ENCODE measurements at regions not wholly inside any gene's neighbourhood (a gene's known extent, or its start where the extent isn't known, plus 50 kb on each side); places are given as distances from the start of the nearest gene placed in this dataset.

- no peaks in the 10 kb centered on the region for H4K20me1 ChIP-seq (ENCODE audit: control insufficient read depth, insufficient read depth)
- intact Hi-C loops (cut with micrococcal nuclease; ENCODE audit: unreplicated experiment) (no loop called here), in situ Hi-C loops (cut with MboI) (no loop called here)
- WGBS (ENCODE audit: insufficient coverage, insufficient replicate concordance, low lambda C conversion rate, missing lambda C conversion rate) = 9% methylated on average over 1 of the region's 1 CpG
- CTCF ChIA-PET = no interaction called here
- no peak overlapping the region for H3K4me2 ChIP-seq (ENCODE audit: control insufficient read depth, insufficient read depth)
- RAD21 ChIA-PET (ENCODE audit: unreplicated experiment) = no interaction called here
- H3K9me3 ChIP-seq (replicated peaks; ENCODE audit: control insufficient read depth, insufficient read depth, low read length) = no peaks in the 10 kb centered on the region
- no peak overlapping the region for H3K9ac ChIP-seq (ENCODE audit: control insufficient read depth, insufficient read depth, low read length)
- no TSS peak for BruUV-seq (replicated peaks)
- FAIRE-seq (no peak), DNase-seq (ENCODE audit: low read depth, low spot score) (no peak), ATAC-seq (no peak)
- H3K36me3 ChIP-seq (ENCODE audit: control insufficient read depth in 2 of 2, insufficient read depth in 2 of 2, low read length in 1 of 2) = no peaks in the 10 kb centered on the region
- H3K79me2 ChIP-seq (ENCODE audit: control insufficient read depth, insufficient read depth, low read length) = no peaks in the 10 kb centered on the region
- SMC1A ChIA-PET (ENCODE audit: uncharacterized antibody, unreplicated experiment) = no interaction called here
- H3K27me3 ChIP-seq (replicated peaks in 1 of 2; ENCODE audit: control insufficient read depth in 2 of 2, insufficient read depth in 2 of 2, low read length in 1 of 2) = no peaks in the 10 kb centered on the region
- TF ChIP-seq, protein P1, sequence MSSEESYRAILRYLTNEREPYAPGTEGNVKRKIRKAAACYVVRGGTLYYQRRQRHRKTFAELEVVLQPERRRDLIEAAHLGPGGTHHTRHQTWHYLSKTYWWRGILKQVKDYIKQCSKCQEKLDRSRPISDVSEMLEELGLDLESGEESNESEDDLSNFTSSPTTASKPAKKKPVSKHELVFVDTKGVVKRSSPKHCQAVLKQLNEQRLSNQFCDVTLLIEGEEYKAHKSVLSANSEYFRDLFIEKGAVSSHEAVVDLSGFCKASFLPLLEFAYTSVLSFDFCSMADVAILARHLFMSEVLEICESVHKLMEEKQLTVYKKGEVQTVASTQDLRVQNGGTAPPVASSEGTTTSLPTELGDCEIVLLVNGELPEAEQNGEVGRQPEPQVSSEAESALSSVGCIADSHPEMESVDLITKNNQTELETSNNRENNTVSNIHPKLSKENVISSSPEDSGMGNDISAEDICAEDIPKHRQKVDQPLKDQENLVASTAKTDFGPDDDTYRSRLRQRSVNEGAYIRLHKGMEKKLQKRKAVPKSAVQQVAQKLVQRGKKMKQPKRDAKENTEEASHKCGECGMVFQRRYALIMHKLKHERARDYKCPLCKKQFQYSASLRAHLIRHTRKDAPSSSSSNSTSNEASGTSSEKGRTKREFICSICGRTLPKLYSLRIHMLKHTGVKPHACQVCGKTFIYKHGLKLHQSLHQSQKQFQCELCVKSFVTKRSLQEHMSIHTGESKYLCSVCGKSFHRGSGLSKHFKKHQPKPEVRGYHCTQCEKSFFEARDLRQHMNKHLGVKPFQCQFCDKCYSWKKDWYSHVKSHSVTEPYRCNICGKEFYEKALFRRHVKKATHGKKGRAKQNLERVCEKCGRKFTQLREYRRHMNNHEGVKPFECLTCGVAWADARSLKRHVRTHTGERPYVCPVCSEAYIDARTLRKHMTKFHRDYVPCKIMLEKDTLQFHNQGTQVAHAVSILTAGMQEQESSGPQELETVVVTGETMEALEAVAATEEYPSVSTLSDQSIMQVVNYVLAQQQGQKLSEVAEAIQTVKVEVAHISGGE (CRISPR knock-in tag; IDR thresholded peaks at IDR 0.05) = no peak
- no peak for TF ChIP-seq SKIL (IDR thresholded peaks at IDR 0.05; ENCODE audit: low read depth, poor library complexity, severe bottlenecking)
- TF ChIP-seq POLR2AphosphoS2 (IDR thresholded peaks at IDR 0.05; ENCODE audit: low read depth, low read length) = no peak
- TF ChIP-seq ATF2 (IDR thresholded peaks at IDR 0.05; ENCODE audit: low read length) = no peak
- TF ChIP-seq TARDBP (IDR thresholded peaks at IDR 0.05; ENCODE audit: borderline replicate concordance) = no peak
- POLR2A ChIA-PET = no interaction called here
- no peak overlapping the region for H3K4me3 ChIP-seq
- no peak overlapping the region for H3K27ac ChIP-seq (ENCODE audit: control insufficient read depth, insufficient read depth)
- H3K4me1 ChIP-seq (ENCODE audit: control insufficient read depth, insufficient read depth, low read length) = no peaks in the 10 kb centered on the region
- no peak overlapping the region for H2AFZ ChIP-seq (ENCODE audit: control insufficient read depth, low read depth, low read length)
Observed at GRCh38 chr15:47466357-47466756, 250.9 kb upstream of the SEMA6D start.

Data from GM12878 (cell line).